Inflammatory macrophage treated with lipopolysaccharide for 1 hour (primary cell): ENCODE measurements at regions not wholly inside any gene's neighbourhood (a gene's known extent, or its start where the extent isn't known, plus 50 kb on each side); places are given as distances from the start of the nearest gene placed in this dataset.
"Not testable (repeated sequence)": the region's sequence is repeated elsewhere in the genome, so short reads cannot be mapped to it uniquely, and the experiment has no call there.

Source experiments
- DNase-seq, 2 donors: peaks; one replicate each; pipeline ENCODE4 v3.0.0-alpha.2; 2020 to 2022

- no peak for DNase-seq
Observed at GRCh38 chr16:75928295-75928694, 202.0 kb upstream of the CPHXL start.

DNA sequence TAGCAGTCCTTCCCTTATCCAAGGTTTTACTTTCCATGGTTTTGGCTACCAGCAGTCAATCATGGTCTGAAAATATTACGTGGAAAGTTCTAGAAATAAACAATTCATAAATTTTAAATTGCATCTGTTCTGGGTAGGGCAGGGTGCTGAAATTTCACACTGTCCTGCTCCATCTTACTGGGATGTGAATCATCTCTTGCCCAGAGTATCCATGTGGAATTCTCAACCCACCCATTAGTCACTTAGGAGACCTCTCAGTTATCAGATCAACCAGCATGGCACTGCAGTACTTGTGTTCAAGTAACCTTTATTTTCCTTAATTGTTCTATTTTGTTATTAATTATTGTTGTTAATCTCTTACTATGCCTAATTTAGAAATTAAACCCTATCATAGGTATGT lies 202.8 kb upstream of the CPHXL start:
- no peak for DNase-seq

- no peak for DNase-seq
Observed at GRCh38 chr16:75931043-75931442, 204.8 kb upstream of the CPHXL start.

- no peak for DNase-seq
Observed at GRCh38 chr16:75931970-75932369, 205.7 kb upstream of the CPHXL start.

- DNase-seq: no peak
Observed at GRCh38 chr16:75938818-75939217, 212.5 kb upstream of the CPHXL start.

GRCh38 chr16:75942351-75942750 lies 216.1 kb upstream of the CPHXL start:
- no peak for DNase-seq

- no peak for DNase-seq
Observed at GRCh38 chr16:75942936-75943335, 216.6 kb upstream of the CPHXL start.

GRCh38 chr16:75943705-75944514 lies 217.6 kb upstream of the CPHXL start:
- DNase-seq: no peak

GRCh38 chr16:75945916-75946457 lies 219.7 kb upstream of the CPHXL start:
- no peak for DNase-seq

GRCh38 chr16:75947626-75948239 lies 221.4 kb upstream of the CPHXL start:
- DNase-seq: no peak

DNA sequence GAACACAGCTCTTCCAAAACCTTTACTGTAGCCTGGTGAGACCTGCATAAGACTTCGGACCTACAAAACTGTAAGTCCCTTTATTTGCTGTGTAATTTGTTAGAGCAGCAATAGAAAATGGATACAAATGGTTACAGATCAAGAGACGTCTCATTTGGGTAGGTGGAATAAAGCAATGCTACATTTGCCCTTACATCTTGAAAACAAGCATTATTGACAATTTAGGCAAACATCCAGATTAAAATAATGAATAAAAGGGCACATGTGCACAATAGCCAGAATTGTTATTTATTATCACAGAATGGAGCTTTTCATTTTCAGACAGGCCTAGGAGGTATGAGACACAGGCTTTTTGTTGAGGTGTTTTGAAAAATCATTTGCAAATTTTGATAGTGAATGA lies 222.2 kb upstream of the CPHXL start:
- DNase-seq: no peak

GRCh38 chr16:75948886-75949285 lies 222.6 kb upstream of the CPHXL start:
- no peak for DNase-seq

- DNase-seq: no peak
Observed at GRCh38 chr16:75952124-75952523, 225.8 kb upstream of the CPHXL start.

DNA sequence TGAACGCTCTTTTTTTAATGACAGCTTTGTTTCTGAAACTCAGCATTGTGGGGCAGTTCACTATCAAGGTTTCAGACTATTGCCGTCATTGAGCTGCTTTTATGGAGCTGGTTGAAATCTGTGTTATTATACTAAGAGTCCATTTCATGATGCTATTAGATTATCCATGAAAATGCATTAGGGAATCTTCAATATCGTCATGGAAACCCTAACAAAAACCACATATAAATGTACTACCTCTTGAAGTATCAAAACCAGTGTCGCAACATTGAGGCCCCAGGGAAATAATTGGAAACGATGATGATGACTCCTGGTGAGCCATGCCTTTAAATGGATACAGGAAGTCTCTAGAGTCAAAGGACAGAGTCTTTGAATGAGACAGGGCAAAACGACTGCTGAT lies 231.6 kb upstream of the CPHXL start:
- no peak for DNase-seq

DNA sequence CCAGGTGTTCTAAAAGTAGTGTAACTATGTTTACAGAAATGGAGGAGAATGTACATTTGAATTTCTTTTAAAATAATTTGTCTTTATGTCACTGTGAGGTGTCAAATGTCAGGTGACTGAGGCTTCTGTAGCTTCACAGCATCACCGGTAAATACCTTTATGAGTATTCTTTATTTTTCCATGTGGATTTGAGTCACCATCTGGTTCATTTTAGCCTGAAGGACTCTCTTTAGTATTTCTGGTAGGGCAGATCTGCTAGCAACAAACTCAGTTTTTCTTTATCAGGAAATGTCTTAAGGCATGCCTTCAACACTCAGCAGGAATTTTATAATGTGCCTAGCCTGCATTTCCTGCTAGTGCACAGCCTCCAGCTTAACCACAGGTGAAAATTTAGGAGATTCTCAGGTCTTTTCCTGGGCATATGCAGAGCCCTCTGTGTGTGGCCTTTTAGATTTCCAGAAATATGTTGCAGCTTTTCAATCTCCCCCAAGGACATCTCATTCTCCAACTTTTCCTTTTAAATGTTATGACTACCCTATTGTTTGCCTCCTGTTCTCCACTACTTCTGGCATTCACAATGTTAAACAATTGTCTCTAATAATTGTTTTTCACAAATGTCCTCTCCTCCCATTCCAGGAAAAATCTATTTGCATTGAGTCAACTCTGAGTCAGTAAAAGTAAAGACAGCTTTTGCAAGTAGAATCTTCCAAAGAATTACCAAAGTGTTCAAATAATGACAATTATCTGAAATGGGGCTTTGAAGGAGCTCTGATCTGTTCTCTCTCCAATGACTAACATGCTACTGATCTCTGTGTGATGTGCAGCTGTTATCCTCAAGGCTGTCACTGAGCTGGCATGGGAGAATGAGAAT lies 239.4 kb upstream of the CPHXL start:
- DNase-seq: no peak

DNA sequence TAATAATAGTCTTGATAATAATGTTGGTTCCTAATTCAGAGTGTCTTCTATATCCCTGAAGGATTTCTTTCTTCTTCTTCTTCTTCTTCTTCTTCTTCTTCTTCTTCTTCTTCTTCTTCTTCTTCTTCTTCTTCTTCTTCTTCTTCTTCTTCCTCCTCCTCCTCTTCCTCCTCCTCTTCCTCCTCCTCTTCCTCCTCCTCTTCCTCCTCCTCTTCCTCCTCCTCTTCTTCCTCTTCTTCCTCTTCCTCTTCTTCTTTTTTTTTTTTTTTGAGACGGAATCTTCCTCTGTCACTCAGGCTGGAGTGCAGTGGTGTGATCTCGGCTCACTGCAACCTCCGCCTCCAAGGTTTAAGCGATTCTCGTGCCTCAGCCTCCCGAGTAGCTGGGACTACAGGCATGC lies 242.8 kb upstream of the CPHXL start:
- not testable (repeated sequence) for DNase-seq

DNA sequence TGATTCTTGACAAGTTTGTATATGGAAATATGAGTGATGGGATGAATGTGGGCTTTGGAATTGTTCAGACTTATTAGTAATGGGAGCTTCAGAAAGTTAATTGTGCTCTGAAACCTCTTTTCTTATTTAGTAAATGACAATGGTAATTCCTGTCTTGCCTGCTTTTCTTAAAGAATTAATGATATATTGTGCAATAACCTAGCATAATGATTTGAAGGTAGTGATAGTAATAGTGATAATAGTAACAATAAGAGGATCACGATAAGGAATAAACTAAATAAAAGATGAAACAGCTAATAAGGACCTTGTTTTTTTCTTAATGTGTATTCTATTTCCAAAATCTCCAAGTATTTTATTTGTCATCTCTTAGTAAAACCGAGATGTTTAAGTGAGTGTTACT lies 245.0 kb upstream of the CPHXL start:
- no peak for DNase-seq

GRCh38 chr16:75983296-75983695 lies 257.0 kb upstream of the CPHXL start:
- DNase-seq: no peak

DNA sequence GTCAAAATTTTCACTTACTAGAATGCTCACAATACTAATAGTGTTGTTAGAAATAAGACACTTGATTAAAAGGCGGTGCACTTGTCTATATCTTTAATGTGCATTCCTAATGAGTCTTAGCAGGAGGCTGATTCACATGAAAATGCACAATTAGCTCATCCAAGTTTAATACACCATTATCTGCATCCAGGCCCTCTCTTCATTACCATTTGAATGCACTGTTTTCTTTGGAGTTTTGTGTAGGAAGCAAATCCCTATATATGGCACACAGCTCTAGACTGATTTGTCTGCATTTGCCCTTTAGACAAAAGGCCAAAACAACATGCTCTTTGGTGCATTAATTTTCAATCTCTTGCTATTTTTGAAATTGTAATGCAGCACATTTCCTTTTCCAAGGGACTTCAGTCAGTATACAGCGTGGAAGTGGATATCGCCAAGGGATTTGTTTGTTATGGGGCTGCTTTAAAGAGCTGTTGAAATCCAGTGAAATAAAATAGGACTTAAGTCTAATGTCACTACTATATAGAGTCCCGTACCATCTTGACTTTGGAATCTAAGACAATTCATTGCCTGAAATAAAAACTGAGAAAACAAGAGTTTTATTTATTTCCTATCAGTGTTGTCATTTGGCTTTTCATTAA lies 257.6 kb upstream of the CPHXL start:
- DNase-seq: no peak

- no peak for DNase-seq
Observed at GRCh38 chr16:75987323-75987722, 261.0 kb upstream of the CPHXL start.

- DNase-seq: no peak
Observed at GRCh38 chr16:75996491-75996890, 270.2 kb upstream of the CPHXL start.

- no peak for DNase-seq
Observed at GRCh38 chr16:75997606-75998005, 271.3 kb upstream of the CPHXL start.

- no peak for DNase-seq
Observed at GRCh38 chr16:76007645-76008044, 269.6 kb upstream of the CNTNAP4 start.
